Esophagus squamous epithelium (tissue), 4 donors: ENCODE measurements at regions not wholly inside any gene's neighbourhood (a gene's known extent, or its start where the extent isn't known, plus 50 kb on each side); places are given as distances from the start of the nearest gene placed in this dataset.

ENCODE experiments used
- POLR2A ChIP-seq, 4 donors: fragments of 450-650 bp; IDR thresholded peaks; one replicate each; pipeline ENCODE4 v1.6.1; 2017; ENCODE audit warnings: antibody characterized with exemption in 4 of 4, mild to moderate bottlenecking in 4 of 4, moderate library complexity in 3 of 4
- TF ChIP-seq, protein P1 (sequence below), 6 experiments: fragments of 450-650 bp in 4 of 6; fragments of 200-600 bp in 2 of 6; sonication (generic) in 2 of 6; IDR thresholded peaks; one replicate each; pipeline ENCODE4 v1.5.1; 2016 to 2019; ENCODE audit warnings: antibody characterized with exemption in 6 of 6, mild to moderate bottlenecking in 4 of 6, moderate library complexity in 4 of 6

GRCh38 chr2:242004902-242005230 lies 135.3 kb downstream of the RTP5 start:
- TF ChIP-seq, protein P1, sequence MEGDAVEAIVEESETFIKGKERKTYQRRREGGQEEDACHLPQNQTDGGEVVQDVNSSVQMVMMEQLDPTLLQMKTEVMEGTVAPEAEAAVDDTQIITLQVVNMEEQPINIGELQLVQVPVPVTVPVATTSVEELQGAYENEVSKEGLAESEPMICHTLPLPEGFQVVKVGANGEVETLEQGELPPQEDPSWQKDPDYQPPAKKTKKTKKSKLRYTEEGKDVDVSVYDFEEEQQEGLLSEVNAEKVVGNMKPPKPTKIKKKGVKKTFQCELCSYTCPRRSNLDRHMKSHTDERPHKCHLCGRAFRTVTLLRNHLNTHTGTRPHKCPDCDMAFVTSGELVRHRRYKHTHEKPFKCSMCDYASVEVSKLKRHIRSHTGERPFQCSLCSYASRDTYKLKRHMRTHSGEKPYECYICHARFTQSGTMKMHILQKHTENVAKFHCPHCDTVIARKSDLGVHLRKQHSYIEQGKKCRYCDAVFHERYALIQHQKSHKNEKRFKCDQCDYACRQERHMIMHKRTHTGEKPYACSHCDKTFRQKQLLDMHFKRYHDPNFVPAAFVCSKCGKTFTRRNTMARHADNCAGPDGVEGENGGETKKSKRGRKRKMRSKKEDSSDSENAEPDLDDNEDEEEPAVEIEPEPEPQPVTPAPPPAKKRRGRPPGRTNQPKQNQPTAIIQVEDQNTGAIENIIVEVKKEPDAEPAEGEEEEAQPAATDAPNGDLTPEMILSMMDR (IDR thresholded peaks at IDR 0.05): no peak
- no peak for TF ChIP-seq POLR2A (IDR thresholded peaks at IDR 0.05)
